SKM-1 (cell line): ENCODE measurements at regions not wholly inside any gene's neighbourhood (a gene's known extent, or its start where the extent isn't known, plus 50 kb on each side); places are given as distances from the start of the nearest gene placed in this dataset.

Experiments
- DNase-seq: peaks from one replicate; lab custom pipeline; 2025; ENCODE audit not compliant: unreplicated experiment; lab: John Stamatoyannopoulos, UW

DNA sequence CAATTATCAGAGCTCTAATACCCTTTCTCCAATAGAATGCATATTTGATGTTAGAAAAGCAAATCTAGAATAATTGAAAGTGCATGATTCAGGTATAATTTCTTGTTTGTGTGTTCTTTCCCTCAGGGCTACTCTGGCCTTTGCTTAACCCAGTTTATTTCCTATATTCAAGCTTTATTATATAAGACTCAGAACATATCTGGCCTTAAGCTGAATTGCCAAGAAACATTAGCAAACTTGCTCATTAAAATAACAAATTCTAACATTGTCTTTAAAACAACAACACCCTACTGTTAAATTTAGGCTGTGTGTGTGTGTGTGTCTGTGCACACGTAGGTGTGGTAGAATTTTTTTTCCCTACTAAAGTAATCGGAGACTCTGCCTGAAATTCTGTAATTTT is 426.5 kb downstream of the UTRN start:
- no peak for DNase-seq

DNA sequence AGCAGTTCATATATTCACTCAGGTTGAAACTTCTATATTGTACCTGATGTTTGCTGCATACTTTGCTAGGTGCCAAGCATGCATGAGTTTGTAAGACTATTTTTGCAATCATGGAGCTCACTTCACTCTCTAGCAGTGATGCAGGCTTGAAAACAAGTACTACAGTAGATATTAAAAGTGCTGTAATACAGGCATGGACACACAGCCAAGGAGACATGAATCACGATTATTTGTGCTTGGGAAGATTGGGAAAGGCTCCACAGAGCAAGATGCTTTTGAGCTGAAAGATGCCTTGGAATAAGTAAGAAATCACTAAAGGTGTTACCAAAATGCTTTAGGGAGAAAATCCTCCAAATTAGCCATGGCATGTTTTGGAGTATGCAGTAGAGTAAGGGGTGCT is 427.4 kb downstream of the UTRN start:
- no peak for DNase-seq

DNA sequence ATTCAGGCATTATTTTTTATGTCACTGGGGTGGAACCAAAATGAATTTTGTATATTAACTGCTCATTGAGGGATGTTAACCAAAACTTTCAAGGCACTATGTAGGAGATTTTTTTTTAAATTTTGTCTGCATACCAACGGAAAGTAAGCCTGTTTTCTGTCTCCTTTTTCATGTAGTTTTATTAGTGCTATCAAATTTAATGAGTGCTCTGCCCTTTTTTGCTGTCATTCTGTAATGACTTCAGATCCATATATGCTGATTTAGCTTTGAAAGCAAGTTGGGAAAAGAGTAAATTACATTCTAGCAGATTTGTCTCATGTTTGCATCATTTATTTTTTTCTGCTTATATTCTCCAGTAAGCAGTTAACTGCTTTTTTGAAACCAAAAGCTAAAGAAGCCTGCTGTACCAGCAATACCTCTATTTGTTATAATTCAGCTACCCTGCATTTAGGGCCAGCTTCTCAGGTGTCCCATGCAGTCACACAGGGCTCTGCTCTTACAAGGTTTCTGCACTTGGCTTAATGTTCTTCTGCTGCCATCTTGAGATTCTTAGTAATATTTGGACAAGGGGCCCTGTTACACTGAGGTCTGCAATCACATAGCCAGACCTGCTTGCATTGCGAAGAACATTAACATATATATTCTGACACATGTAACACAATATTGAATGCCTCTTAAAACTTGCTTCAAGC is 429.0 kb downstream of the UTRN start:
- no peak for DNase-seq

DNA sequence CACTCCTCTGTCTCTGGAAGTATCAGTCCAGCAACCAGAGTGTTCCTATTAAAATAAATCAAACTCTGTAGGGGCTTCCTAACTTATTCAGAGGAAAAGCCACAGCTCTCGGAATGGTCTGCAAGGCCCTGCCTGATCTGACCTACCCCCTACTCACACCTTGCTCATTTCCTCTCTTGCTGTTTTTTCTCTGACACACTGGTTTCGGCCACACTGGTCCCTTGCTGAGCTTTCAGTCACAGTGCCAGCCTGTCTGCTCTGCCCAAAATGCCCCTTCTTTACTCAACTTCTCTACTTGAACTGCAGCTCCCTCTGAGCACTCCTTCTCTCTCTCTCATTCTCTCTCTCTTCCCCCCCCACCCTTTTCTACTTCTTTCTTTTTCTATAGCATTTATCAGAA is 430.2 kb downstream of the UTRN start:
- DNase-seq = no peak

DNA sequence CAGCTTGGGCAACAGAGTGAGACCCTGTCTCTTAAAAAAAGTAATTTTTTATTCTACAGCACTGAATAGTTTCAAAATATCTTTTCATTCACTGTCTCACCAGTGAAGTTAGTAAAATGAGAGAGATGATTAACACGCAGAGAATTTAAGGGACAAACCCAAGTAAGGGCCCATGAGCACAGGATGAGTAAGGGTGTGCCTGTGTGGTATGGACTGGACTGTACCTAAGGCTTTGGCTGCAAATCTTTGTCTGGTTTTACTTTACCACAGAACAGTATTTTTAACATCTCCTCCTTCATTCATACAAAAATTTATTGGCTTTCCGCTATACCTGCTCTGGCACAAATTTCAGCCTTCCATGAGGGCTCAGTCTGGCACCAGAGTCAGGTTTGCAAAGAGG is 433.3 kb downstream of the UTRN start:
- no peak for DNase-seq

DNA sequence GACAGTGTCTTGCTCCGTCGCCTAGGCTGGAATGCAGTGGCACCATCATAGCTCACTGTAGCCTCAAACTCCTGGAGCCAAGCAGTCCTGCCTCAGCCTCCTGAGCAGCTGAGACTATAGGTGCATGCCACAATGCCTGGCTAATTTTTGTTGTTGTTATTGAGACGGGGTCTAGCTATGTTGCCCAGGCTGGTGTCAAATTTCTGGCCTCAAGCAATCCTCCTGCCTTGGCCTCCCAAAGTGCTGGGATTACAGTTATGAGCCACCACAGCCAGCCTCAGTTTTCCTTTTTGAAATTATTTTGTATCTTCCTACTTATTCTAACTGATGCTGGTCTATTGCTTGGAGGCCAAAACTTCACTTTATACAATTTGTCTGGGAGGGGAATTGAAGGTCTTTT is 436.1 kb downstream of the UTRN start:
- no peak for DNase-seq

DNA sequence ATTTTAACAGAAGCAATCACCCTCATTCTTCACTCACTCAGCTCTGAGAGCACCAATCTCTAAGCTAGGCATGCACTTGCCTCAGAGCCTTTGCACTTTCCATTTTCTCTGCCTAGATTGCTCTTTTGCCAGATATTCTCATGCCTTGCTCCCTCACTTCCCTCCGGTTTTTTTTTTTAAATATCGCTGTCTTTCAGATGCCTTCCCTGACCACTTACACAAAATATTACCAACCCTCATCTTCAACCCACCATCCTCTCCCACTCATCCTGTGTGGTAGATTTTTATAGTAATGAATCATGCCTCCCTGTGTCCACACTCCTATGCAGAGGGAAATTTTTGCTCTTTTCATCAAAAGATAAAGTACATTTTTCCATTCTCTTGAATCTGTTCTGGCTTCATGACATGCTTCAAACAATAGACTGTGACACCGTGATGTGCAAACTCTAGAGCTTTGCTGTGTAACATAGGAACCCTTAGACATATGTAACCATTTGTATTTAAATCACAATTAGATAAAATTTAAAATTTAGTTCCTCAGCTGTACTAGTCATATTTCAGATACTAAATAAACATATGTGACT is 437.1 kb downstream of the UTRN start:
- DNase-seq = no peak

DNA sequence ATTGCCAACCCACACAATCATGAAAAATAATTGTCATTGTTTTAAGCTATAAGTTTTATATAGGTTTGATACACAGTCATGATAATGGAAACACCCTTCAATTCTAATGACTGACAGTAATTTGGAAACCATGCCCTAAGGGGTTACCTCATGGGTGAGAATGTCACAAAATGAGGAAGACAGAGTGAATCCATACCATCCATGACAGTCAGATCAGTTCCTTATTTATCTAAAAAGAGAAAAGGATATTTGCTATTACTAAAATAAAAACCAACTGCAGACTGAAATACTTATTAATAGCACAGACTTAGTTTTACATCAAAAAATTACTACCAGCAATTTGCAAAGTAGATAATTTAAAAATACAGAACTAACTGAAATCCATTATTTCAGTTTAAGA is 437.8 kb downstream of the UTRN start:
- no peak for DNase-seq

DNA sequence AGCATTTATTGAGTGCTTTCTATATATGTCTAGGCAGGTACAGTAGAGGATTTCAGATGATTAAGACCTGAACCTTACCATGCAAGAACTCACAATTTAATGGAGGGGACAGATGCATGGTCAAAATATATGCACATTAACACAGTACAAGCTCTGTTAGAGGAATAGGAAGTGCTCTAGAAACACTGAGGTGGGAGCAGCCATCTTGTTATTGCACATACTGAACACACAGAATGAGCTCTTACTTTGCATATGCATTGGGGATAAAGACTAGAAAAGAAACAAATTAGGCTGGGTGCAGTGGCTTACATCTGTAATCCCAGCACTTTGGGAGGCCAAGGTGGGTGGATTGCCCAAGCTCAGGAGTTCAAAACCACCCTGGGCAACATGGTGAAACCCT is 438.3 kb downstream of the UTRN start:
- DNase-seq = no peak

DNA sequence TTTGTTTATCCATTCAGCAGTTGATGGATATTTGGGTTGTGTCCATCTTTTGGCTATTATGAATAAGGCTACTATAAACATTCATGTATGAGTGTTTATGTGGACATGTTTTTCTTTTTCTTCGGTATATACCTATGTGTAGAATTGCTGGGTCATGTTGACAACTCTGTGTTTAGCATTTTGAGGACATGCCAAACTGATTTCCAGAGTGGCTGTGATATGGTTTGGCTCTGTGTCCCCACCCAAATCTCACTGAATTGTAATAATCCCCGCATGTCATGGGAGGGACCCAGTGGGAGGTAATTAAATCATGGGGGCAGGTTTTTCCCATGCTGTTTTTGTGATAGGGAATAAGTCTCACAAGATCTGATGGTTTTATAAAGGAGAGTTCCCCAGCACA is 439.7 kb downstream of the UTRN start:
- no peak for DNase-seq

DNA sequence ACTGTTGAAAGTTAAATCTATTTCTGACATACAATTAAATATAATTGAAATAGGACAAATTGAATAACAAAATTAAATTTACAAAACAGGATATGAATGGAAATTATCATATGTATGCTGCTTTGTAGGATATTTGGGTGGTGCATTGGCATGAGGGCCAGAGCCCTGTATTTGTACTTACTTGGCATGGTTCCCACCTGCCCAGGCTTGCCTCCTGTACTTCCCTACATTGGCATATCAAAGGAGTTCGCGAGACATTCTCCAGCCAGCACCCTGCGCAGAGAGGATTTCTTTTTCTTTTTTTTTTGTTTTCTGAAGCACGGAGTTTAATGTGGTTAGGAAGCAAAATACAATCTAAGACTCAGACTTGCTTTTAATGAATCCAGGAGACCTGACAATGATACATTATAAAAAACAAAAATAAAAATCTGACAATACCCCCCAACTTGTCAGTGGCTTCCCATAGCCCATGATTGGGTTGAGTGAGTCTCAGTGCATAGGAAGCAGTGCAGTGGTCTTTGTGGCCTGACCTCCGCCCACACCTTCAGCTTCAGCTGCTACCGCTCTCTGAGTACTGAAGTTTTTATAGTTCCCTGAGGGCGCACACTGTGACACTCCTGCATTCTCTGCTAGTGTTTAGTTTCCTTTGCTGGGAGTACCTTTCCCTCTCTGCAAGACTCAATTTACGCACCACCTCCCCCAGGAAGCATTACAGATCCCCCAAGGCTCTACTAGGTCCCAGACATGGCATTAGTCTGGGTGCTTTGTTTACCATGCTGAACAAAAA is 440.8 kb downstream of the UTRN start:
- no peak for DNase-seq

DNA sequence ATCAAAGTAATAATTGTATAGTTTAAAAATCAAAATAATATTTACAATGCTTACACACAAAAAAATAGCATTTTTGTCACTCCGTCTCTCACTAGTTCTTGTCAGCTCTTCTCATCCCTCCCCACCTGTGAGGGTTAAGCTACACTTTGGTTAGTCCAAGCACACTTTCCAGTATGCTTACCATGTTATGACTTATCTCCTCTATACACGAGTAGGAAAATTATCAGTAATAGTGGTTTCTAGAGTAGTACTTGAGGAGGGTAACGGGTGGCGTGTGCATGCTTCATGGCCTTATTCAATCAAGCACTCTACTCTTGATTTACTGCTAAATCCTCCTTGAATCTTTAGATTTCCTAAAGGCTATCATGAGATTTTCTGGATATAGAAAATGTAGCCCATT is 443.7 kb downstream of the UTRN start:
- no peak for DNase-seq

DNA sequence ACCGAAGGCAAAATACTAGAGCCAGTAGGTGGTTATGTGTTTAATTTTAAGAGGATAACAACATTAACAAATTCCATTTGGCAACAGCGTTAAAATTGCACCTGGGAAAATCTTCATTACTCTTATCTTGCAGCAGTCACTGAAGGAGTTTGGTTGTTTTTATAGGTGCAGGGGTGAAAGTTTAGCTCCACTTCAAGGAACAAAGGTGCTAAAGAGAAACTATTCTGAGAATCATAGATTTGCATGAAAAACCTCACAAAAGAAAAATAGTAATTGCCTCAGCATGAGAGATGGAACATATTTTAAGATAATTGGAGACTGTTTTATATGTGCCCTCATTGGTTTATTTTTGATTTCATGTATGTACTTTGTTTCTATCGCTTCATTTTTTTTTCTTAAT is 444.4 kb downstream of the UTRN start:
- DNase-seq = no peak

DNA sequence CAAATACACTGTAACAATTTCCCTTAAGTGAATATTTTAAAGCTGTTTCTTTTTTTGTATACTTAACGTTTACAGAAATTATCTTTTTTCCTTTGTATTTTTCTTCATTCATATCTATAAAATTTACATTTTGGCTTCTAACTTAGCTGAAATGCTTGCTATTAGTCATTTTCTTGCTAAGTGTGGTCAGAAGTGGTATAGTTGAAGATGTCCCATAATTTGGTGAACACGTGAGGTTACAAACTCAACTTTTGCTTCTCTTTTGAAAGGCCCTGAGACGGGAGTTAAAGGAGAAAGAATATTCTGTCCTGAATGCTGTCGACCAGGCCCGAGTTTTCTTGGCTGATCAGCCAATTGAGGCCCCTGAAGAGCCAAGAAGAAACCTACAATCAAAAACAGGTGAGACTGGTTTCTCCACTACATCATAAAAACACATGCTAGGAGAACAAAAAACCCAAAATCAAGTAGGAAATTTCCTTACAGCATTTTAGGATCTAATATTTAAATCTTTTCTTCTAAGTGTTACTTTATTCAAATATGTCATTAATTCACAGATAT is 445.0 kb downstream of the UTRN start:
- no peak for DNase-seq

DNA sequence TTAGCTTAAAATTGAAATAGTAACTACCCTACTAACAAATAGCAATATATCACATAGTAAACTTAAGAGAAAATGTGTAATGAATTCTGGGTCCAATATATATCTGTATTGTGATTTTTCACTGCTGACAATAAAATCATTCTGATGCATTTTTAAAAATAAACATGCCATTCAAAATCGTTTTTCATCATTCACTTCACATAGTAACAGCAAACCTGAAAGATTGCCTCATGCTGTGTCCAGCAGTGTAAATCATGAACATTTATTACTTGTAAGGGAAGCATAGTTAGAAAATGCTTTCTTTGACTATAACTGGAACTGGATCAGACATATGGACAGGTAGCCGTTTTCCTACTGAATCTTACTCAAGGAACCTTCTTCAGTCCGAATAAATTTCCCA is 446.1 kb downstream of the UTRN start:
- no peak for DNase-seq

DNA sequence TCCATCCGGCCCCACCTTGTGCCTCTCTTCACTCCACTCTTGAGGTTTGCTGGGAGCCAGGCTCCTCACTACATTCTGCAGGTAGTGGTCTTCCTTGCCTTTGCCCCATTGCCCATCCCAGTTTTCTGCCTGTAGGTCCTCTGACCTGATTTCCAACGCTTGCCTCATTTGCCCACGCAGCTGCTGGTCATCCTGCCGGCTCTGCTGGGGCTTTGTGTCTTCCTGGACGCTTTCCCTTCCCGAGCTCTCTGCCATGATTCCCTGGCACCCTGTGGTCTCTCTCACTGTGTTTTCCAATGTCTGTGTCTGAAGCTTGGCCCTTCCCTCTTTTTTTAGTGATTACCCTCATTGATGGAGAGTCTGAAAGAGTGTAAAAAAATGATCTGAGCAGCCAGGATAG is 451.6 kb downstream of the UTRN start:
- no peak for DNase-seq

DNA sequence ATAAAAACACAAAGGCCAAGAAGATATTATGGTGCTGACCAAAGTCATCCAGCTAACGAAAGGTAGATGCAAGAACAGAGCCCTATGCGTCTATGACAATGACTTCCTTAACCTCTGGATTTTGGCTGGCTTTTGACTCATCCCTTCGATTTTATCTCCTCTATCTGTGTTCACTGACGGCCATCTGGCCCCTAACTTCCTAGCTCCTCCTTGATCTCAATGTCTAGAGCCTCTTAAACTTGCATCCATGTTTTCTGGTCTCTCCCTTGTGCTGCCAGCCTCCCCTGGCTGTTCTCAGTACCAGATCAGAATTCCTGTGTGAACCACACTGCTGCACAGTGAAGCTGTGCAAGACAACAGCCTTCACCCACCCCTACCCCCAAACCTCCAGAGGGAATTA is 452.9 kb downstream of the UTRN start:
- no peak for DNase-seq

DNA sequence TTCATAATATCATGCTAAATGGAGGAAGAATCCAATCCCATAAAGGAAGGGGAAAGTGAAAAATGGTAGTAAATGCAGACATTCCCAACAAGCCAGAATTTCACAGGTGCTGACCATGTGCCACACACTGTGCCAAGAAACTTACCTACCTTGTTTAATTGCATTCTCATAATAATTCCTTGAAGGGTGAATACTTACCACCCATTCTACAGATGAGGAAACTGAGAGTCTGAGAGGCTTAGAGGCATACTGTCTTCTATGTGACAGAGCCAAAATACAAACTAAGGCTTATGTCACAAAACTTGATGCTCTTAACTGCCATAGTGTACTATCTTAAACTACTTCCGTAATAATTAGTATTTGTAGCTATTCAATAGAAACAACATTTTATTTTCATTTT is 454.7 kb downstream of the UTRN start:
- no peak for DNase-seq

DNA sequence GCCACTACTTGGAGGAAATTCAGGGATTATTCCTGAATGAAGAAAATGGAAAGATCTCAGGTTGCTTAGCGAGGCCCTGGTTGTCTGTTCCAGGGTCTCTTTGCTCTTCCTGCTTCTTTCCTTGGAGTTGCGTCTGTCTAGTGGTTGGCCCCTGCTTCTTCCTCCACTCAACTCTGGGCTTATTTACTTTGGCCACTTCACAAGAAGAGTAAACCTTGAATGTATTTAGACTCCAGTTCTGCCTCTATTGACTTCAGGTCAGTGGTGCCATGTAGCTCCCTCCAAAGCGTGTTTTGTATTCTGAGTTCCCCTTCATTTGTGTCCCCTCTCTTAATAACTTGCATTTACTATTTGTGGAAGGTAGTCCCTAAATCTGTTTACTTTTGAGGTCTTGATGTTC is 456.5 kb downstream of the UTRN start:
- DNase-seq = no peak

DNA sequence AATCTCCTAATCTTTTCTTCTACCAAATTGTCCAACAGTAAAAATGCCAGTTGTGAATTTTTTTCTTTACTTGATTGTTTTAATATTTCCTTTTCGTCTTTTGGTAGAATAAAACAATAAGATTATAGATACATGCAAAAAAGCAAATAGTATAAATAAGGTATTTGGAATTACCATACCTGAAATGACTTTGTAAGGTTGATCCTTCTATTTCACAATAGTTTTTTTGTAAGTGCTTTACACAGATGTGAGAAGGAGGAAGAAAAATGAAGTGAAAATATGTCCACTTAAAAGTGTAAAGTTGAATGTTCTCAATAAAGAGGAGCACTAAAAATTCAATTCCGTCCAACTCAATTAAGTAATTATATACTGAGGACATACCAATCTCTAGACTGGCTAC is 457.6 kb downstream of the UTRN start:
- no peak for DNase-seq

DNA sequence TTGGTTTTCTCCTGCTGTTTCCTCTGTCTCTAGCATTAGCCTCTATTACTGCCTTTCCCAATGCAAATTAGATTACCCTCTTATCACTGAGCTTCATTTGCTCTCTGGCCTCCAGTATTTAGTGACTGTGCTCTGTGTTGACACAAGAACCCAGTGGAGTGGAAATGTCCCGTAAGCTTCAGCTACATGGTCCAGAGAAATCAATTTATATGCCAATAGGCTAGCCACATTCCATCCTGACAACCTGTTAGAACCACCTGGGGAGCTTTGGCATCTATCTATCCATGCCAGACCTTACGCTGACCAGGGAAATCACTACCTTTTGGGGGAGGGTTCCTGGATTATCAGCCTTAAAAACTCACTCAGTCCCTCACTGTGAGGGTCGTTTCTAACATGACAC is 459.6 kb downstream of the UTRN start:
- no peak for DNase-seq

DNA sequence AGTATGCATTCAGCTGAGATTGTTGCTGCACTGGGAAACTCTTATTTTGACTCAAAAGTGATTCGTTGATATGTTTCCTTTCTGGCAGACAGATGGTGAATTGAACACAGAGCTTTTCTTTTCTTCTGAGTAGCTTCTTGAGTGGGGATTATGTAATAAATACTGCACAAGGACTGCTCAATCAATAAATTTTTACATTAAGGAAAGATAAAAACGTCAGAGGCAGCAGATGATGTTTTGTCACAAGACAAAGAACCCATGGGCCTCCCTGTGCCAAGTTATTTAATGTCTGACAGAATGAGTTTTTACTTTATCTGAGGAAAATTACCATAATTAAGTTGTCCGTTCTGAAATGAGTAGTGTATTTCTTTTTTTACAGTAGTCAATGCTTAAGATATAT is 460.3 kb downstream of the UTRN start:
- no peak for DNase-seq
